ENCODE measurements at regions not wholly inside any gene's neighbourhood (a gene's known extent, or its start where the extent isn't known, plus 50 kb on each side); places are given as distances from the start of the nearest gene placed in this dataset.

DNA sequence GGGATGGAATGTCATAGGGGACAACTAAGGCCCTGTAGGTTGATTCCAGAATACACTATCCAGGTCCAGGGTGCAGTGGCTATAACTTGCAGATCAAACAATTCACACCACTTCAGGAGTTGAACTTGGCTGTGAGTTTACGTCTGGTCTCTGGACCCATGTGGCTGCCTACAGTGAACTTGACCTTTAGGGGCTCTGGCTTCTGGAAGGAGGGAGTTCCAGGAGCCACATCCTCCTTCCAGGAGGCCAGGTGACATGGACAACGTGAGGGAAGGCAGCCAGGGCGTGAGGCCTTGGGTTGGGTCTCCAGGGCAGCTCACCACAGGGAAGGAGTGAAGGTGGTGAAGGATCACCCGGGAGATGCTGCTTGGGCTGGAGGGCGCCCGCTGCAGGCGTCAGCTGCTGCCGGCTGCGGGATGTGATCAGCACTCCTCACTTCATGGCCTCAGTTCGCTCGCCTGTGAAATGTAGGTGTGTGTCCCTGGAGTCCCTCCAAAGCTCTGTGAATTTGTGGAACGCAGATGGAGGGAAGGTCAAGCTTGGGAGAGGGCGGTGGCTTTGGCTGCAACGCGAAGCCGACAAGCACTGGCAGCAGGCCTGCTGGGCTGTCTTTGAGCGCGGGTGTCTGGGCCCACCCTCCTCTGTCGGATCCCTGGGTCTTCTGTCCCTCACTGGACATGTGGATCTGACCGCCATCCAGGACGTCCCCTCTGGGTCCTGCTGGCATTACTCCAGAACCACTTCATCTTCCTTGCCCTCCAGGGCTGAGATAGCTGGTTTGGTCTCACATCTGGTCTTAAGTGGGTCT is 146.5 kb downstream of the GLI2 start:
- no peak for DNase-seq (ENCODE audit: low read depth, low spot score)

DNA sequence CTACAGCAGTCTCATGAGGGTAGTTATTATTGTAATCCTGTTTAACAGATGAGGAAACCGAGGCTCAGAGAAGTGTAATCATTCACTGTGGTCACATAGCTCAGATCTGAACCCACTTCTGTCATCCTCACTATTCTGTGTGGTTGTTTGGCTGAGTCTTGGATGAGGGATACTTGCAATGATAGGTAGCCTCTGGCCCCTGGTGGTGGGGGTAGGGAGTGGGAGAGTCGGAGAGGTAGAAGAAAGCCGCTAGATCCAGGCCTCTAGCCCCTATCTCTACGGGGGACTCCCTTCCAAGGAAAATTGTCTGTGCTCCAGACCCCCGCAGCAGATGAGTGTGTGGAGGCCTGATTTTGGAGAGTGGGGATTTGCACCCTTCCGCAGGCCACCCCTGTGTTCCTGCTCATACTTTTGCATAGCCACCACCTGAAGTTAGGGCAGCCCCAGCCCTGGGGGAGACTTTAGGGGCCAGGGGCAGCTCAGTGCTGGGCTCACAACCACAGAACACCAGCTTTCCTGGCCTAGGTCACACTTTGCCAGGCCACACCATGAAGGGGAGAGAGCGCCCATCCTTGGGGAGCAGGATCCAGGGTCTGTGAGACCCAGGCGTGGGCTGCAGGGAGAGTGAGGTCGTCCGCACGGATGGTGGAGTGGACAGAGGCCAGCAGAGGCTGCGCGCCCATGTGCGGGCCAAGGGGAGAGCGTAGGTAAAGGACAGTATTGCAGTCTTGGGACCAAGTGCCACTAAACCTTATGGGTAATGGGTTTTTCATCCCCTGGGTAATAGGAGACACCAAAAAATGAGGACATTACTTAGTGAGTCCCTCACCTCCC is 148.2 kb downstream of the GLI2 start:
- DNase-seq (ENCODE audit: low read depth, low spot score): no peak

DNA sequence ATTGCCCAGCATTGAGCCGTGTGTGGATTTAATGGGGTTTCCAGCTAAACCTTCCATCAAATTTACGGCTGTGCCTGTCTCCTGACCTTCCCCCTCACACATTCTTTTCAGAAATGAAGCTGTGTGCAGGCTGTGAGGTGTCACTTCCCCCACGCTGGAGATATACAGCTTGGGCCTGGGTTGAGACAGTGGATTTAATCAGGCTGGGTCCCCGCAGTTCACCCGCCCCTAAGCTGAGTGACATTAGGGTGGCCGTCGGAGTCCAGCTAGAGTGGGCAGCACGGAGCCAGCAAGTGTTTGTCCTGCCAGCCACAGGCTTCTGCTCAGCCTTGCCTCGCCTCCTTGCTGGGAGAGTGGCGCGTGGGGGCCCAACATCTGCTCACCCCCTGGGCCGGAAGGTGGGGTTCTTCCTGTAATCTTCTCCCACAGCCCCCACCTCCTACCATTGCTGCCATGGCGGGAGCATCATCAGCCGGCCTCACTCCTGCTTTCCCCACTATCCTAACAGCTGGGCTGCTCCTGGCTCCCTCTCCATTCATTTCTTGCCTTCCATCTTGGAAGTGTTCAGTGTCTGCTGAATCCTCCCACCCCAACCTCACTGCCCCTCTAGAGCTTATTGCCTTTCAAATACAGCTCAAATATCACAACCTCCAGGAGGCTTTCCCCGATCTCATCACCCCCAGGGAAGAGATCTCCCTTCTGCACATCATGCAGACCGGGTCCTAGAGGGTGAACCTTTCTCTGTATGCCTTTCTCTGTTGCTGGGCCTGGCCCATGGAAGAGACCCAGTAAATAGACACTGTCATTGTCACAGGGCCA is 149.0 kb downstream of the GLI2 start:
- DNase-seq (ENCODE audit: low read depth, low spot score): no peak

DNA sequence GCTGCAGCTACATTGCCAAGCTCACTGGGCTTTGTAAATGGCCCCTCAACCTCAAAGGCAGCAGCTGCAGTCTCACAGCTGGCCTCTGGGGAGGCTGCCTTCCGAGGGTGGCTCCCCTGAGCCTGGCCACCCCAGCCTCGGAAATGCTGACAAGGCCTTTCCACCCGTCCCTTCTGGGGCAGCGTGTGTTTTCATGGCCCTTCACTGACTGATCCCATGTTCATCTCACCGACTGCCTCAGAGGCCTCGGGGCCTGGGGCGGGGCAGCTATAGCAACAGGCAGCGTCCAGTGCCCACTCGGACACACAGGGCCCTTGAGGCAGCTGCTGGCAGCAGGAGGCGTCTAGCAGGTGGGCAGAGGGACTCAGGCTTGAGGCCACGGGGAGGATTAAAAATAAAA is 149.7 kb downstream of the GLI2 start:
- no peak for DNase-seq (ENCODE audit: low read depth, low spot score)

DNA sequence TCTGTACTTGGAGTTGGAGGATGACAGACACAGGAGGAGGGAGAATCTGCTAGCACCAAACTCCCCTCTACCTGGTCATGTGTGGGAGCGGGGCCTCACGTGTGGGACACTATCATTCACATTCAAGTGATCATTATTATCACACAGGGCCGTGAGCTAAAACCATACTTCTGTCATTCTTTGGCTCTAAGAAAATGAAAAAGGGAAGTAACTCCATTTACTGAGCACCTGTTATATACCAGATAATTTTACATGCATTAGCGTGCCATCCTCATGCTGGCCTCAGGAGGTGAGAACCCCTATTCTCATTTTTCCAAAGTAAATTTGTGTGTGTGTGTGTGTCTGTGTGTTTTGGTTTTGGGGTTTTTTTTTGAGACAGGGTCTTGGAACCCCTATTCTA is 150.1 kb downstream of the GLI2 start:
- no peak for DNase-seq (ENCODE audit: low read depth, low spot score)

DNA sequence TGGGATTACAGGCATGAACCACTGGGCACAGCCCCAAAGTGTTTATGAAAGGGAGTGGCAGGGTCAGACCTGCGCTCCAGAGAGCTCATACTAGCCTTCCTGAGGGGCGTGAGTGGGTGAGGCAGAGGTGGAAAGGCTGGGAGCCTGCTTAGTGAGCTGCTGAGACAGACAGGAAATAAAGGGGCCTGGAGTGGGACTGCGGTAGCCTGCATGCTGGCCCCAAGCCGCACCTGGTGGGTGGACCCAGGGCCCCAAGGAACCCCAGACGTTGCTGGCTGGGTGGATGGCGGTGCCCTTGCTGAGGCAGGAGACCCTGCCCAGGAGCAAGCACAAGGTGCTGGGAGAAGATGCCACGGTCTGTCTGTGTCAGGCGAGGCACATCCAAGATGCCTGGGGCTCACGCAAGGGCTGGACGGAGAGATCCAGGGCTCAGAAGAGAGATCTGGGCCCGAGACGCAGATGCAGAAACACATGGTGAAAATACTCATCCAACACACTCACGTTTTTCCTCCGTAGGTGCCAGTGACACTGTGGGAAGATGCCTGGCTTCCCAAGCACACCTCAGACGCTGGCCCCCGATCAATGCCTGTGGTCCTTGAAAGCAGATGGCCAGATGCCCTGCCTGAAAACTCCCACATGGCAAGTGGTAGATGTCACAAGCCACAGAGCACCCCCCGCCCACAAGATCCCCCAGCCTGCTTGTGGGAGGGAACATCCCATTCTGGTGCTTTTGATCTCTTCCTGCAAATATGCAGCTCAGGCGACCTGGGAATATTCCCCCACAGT is 151.1 kb downstream of the GLI2 start:
- no peak for DNase-seq (ENCODE audit: low read depth, low spot score)

DNA sequence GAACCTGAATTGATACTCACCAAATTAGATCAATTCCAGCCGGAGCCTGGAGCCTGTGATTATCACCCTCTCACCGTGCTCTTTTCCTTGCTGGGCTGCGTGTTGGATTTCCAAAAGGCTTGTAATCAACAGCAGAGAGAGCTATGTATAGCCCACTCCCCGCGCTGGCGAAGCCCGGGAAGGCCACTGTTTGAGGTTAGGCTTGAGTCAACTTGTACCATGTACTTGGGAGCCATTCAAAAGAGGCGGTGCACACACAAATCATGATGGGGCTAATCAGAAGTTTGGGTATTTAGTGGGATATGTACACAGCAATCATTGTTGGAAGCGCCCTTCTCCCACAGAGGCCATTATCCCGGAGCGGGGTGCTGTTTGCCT is 151.6 kb downstream of the GLI2 start:
- no peak for DNase-seq (ENCODE audit: low read depth, low spot score)

DNA sequence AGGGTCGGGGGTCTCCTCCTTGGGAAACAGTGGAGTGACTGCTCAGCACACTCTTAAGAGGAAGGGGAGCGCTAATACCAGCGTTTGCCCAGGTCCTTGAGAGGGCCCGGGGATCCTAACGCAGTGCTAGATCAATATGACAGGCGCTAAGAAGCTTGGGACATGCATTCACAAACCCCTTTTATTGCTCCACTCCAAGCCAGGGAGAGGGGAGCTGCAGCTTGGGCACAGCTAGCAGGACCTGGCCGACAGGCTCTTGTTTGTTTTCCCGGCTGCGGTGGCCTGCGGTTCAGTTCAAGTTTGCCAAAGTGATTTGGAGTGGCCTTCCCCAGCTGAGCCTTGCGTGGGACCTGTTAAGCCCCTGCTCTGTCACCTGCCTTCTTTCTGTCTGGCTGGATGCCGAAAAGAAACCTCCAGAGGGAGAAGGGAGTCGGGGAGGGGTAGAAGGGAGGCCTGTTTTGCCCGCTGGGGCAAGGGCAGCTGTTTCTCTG is 152.1 kb downstream of the GLI2 start:
- DNase-seq (ENCODE audit: low read depth, low spot score): no peak

DNA sequence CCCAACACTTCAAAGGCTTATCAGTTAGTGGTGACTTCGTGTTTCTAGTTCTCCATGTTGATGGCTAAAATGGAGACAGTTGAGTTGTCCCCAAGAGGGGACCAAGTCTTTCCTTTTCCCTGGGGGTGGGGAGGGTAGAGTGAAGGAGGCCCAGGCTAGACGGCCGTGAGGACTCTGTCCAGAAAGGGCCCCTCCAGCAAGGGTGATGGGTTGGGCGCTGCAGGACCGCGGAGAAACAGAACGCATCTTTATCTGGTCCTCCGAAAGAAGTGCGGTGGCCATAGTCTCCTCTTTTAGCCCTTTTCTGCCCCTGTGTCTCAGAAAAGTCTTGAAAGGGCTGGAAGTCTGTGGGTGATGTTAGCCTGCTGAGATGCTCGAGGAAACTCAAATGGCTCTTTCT is 153.2 kb downstream of the GLI2 start:
- DNase-seq (ENCODE audit: low read depth, low spot score): no peak

DNA sequence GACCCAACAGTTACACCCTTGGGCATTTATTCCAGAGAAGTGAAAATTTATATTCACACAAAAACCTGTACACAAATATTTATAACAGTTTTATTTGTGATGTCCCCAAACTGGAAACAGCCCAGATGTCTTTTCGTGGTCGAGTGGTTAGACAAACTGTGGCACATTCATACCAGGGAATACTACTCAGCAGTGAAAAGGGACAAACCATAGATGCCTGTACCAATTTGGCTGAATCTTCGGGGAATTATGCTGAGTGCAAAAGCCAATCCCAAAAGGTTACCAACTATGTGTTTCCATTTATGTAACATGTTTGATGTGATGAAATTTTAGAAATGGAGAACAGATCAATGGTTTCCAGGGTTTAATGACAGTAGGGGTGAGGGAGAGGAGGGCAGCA is 154.3 kb downstream of the GLI2 start:
- DNase-seq (ENCODE audit: low read depth, low spot score): no peak

DNA sequence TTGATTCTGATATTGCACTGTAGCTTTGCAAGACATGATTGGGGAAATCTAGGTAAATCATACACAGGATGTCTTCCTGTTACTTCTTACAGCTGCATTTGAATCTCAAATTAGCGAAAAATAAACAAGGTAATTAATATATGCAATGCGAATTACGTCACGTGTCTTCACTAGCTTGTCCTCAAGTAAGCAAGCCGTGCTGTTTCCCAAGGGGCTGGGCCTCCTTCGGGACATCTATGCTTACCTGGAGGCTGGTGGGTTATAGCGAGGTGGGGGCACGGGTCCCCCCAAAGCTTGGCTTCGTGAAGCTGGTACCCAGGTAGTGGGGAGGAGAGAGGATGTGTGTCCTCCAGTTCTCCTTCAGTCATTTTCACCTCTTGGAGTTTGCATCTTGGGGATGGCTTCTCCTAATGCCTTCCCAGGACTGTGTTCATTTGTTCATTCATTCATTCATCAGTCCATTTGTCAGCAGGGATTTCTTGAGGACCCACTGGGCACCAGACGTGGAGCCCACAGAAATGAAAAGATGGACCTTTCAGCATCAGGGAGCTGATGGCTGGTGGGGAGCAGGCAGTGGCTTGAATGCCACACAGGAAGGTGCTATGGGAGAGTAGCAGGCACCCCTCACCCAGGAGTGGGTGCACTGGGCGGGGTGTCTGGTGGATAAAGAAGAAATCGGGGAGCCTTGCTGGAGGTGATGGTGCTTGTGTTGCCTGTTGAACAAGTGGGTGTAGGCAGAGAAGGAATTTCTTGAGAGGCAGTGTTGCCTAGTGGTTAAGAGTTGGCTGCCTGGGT is 155.1 kb downstream of the GLI2 start:
- DNase-seq (ENCODE audit: low read depth, low spot score): no peak

DNA sequence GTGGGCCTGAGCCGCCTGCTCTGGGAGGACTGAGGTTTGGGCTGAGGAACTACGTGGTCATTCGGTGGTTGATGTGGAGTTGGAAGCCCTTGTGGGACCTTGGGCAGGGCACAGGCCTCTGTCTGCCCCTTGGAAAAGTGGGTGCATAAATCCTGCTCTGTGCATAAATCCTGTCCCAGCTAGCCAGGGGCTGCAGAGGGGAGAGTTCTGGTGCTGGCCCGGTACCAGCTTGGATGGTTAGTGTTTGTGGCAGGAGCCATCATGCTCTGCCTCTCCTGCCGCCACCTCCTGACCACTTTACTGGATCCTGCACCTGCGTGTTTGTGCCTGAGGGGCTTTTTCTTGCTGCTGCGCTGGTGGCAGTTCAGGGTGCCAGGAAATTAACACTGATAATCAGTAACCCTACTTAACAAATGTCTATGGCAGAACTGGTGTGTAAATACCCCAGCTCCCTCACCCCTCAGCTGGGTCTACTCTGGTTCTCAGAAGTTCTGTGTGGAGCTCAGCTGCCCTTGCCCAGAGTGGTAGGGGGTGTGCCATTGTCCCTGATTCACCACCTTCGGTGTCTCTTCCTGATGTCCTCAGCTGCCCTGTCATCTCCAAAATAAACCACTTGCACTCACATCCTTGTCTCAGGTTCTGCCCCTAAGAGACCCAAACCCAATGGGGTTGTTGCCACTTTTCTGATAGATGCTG is 156.8 kb downstream of the GLI2 start:
- no peak for DNase-seq (ENCODE audit: low read depth, low spot score)

DNA sequence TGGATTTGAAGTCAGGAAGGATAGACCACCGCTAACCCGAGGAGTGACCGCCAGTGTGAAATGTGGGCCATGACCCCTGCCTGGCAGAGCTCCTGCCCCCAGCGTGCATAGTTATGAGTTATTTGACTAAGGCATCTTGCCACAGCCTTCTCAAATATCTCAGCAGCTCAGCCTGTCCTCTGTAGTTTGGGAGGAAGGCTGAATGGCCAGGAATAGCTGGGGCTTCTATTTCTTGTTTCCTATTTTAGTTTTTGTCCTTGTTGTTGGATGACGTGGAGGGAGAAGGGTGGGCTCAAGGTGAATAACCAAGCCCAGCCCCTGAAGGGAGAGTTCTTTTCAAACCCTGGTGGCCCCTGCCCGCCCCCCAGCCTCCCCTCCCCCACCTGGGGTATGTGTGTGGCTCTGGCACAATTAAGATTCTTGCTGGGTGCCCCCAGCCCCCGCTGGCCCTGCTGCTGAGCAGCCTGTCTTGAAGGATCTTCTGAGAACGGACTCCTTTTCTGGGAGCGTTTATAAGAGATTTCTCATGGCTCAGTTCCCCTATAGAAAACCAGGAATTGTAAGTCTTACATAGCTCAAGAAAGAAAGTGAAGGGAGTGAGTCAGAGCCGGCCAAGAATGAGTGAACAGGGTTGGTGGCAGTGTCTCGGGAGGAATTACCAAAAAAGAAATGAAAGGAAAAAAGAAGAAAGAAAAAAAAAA is 157.4 kb downstream of the GLI2 start:
- no peak for DNase-seq (ENCODE audit: low read depth, low spot score)

DNA sequence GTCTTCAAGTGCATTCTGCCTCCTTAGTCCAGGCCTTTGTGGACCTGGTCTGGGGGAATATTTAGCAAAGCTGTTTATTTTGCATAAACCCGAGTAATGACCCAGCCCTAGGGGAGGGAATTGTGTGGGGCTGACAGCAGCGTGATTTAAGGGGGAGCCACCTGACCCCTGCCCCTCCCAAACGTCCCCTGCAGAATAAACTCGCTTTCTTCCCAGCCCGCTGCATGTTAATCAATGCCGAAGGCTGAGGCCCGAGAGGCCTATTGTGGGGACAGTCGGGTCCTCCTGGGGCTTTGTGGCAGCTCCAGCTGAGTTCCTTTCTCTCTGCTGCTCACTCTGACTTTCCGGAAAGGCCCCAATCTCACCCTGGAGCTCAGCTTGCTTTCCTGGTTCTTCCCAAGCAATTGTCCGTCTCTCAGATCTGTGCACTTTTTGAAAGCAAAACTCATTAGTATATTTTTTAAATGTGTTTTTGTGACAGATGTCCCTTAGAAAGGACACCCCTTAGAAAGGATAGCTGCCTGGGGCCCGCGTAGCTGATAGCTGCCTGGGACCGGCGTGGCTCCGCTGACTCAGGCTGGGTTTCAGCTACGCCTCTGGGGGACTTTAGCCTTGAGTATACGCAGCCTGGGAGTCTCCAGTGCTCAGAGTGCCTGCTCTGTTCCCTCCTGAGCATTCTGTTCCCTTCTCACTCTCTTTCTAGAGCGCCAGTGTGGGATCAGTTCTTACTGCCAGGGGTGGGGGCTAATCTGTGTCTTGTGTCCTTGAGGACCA is 158.3 kb downstream of the GLI2 start:
- peak; percentile 76 for DNase-seq (ENCODE audit: low read depth, low spot score)

DNA sequence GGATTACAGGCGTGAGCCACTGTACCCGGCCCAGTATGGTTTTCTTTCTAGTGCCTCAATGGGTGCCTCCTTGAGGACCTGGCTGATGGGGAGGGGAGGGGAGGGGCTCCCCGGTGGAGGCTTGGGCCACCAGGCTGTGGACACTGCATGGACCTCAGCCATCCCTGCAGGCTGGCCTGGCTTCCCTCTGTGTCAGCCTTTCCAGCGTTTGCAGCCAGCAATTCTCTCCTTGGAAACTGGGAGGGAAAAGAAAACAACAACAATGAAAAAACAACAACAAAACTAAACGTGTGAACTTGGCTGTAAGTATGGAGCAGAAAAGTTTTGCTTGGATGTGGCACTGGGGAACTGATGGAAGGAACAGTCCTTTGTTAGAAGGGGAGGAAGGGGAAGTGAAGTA is 159.3 kb downstream of the GLI2 start:
- DNase-seq (ENCODE audit: low read depth, low spot score): no peak

DNA sequence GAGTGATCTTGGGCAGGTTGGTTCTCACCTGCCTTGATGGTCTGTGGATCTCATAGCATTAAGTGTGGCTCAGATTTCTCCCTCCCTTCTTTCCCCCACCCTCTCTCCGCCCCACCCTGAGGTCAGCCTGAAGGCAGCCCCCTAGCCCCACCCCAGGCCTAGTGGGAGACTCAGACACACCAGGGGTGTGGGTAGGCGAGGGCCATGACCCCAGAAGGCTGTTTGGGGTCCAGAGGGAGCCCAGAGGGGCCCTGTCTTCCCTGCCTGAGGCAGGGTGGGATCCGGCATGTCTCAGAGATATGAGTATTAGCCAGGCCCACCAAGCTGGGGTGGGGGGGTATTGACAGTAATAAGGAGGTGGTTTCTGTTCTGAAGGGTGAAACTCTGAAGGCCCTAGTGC is 160.5 kb downstream of the GLI2 start:
- no peak for DNase-seq (ENCODE audit: low read depth, low spot score)

DNA sequence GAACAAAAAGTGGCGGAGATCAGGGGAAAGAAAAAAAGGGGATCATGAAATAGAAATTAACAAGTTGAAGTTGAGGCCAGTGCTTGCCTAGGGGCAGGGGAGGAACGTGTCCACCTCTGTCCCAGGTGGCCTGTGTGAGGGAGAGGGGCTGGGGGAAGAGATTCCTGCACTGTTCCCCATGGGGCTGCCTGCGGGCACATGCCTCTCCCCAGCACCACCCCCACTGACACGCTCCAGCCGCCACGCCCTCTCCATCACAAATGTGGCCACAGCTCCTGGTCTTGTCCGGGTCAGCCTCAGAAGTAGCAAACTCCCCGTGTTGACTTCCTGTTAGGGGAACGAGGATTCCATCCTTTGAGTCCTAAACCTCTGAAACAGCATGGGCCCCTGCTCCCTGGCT is 161.2 kb downstream of the GLI2 start:
- peak; percentile 90 for DNase-seq (ENCODE audit: low read depth, low spot score)

DNA sequence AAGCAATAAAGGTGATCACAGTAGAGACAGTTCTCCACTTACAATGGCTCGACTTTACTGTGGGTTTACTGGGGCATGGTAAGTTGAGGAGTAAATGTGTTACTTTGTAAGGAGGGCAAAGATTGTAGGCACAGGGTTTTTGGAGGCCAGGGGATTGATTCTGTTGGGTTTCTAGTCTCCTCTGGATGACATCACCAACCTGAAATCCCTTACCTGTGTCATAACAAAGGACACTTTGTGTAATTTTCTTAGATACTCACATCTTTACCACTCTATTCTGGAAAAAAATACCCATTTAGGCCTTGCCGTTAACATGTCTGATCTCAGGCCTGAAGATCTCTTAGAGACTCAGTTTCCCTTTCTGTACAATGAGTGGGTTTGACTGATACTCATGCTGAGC is 161.7 kb downstream of the GLI2 start:
- no peak for DNase-seq (ENCODE audit: low read depth, low spot score)
